HG03045 (cell line): ENCODE measurements at regions not wholly inside any gene's neighbourhood (a gene's known extent, or its start where the extent isn't known, plus 50 kb on each side); places are given as distances from the start of the nearest gene placed in this dataset.

ENCODE experiments used
- ATAC-seq: cut with Tn5 transposase; IDR thresholded peaks from one replicate; pipeline ENCODE4 v1.9.1; 2021; ENCODE audit warnings: mild to moderate bottlenecking, moderate library complexity; ENCODE audit not compliant: unreplicated experiment

- ATAC-seq = no peak
Measured at GRCh38 chr5:73267766-73268435, 94.9 kb downstream of the TMEM174 start.

GRCh38 chr5:73266925-73267765 lies 94.2 kb downstream of the TMEM174 start:
- no peak for ATAC-seq

- no peak for ATAC-seq
Measured at GRCh38 chr5:73266176-73266738, 93.3 kb downstream of the TMEM174 start.

- ATAC-seq = no peak
Measured at GRCh38 chr5:73265641-73266040, 92.6 kb downstream of the TMEM174 start.

GRCh38 chr5:73264631-73265030 lies 91.6 kb downstream of the TMEM174 start:
- no peak for ATAC-seq

- ATAC-seq = no peak
Measured at GRCh38 chr5:73263001-73263710, 90.2 kb downstream of the TMEM174 start.

- no peak for ATAC-seq
Measured at GRCh38 chr5:73256862-73257261, 83.9 kb downstream of the TMEM174 start.

- no peak for ATAC-seq
Measured at GRCh38 chr5:73256462-73256861, 83.5 kb downstream of the TMEM174 start.

- ATAC-seq = no peak
Measured at GRCh38 chr5:73256012-73256411, 83.0 kb downstream of the TMEM174 start.

- no peak for ATAC-seq
Measured at GRCh38 chr5:73254642-73255041, 81.6 kb downstream of the TMEM174 start.

- ATAC-seq = no peak
Measured at GRCh38 chr5:73253047-73253660, 80.2 kb downstream of the TMEM174 start.

GRCh38 chr5:73250645-73251044 lies 77.7 kb downstream of the TMEM174 start:
- no peak for ATAC-seq

- ATAC-seq = no peak
Measured at GRCh38 chr5:73242735-73243134, 69.7 kb downstream of the TMEM174 start.

GRCh38 chr5:73238873-73239272 lies 65.9 kb downstream of the TMEM174 start:
- ATAC-seq = no peak

GRCh38 chr5:73236541-73237128 lies 63.6 kb downstream of the TMEM174 start:
- no peak for ATAC-seq

- no peak for ATAC-seq
Measured at GRCh38 chr5:73234204-73234555, 61.2 kb downstream of the TMEM174 start.

GRCh38 chr5:73233461-73234203 lies 60.6 kb downstream of the TMEM174 start:
- ATAC-seq = no peak

- ATAC-seq = no peak
Measured at GRCh38 chr5:73233053-73233460, 60.1 kb downstream of the TMEM174 start.

GRCh38 chr5:73232266-73233041 lies 59.5 kb downstream of the TMEM174 start:
- ATAC-seq = no peak
